T-helper 17 cell (primary cell): ENCODE measurements at regions not wholly inside any gene's neighbourhood (a gene's known extent, or its start where the extent isn't known, plus 50 kb on each side); places are given as distances from the start of the nearest gene placed in this dataset.

Experiments
- ATAC-seq: fragments of 150-1000 bp; cut with Tn5 transposase; 2 replicates; pipeline ENCODE4 v1.10.0; 2021; ENCODE audit warnings: mild to moderate bottlenecking, moderate library complexity
- DNase-seq, 3 donors: peaks; one replicate each; pipeline versions ENCODE4 v3.0.0 to v3.0.0-alpha.2; 2020 to 2021
- H3K9me3 ChIP-seq: one replicate; pipeline ENCODE4 v1.7.0; 2013; ENCODE audit warnings: low read length, mild to moderate bottlenecking; ENCODE audit not compliant: control insufficient read depth, poor library complexity, severe bottlenecking
- H3K27ac Mint-ChIP-seq: one replicate; pipeline ENCODE4 v1.8.0; 2022; ENCODE audit warnings: mild to moderate bottlenecking, moderate library complexity, mixed read lengths
- H3K27me3 Mint-ChIP-seq: one replicate; pipeline ENCODE4 v1.8.0; 2022; ENCODE audit warnings: mixed read lengths
- H3K36me3 Mint-ChIP-seq: one replicate; pipeline ENCODE4 v1.8.0; 2022; ENCODE audit warnings: low read depth, mixed read lengths
- H3K4me1 Mint-ChIP-seq: one replicate; pipeline ENCODE4 v1.8.0; 2022; ENCODE audit warnings: mild to moderate bottlenecking, mixed read lengths
- H3K4me3 Mint-ChIP-seq: one replicate; pipeline ENCODE4 v1.8.0; 2022; ENCODE audit warnings: mild to moderate bottlenecking, moderate library complexity, mixed read lengths

GRCh38 chr20:48276021-48276342, 490.7 kb upstream of the SULF2 start:
- Mint-ChIP-seq H3K36me3 (no peaks in the 10 kb centered on the region), H3K27me3 (peaks cover 58% of the 10 kb centered on the region), H3K4me3 (no peak overlapping the region), H3K27ac (no peak overlapping the region), H3K4me1 (peaks cover 2% of the 10 kb centered on the region)
- ATAC-seq: no peak
- no peak for DNase-seq
- no peaks in the 10 kb centered on the region for H3K9me3 ChIP-seq

- H3K9me3 ChIP-seq: no peaks in the 10 kb centered on the region
- H3K36me3 Mint-ChIP-seq: no peaks in the 10 kb centered on the region
- peaks cover 55% of the 10 kb centered on the region for H3K27me3 Mint-ChIP-seq
- peaks cover 2% of the 10 kb centered on the region for H3K4me1 Mint-ChIP-seq
- no peak overlapping the region for H3K27ac Mint-ChIP-seq
- no peak overlapping the region for H3K4me3 Mint-ChIP-seq
- DNase-seq (no peak), ATAC-seq (no peak)
Observed at GRCh38 chr20:48275286-48276020, 490.2 kb upstream of the SULF2 start.

- H3K9me3 ChIP-seq: no peaks in the 10 kb centered on the region
- Mint-ChIP-seq H3K36me3 (no peaks in the 10 kb centered on the region), H3K27ac (no peak overlapping the region), H3K27me3 (peaks cover 62% of the 10 kb centered on the region), H3K4me3 (no peak overlapping the region), H3K4me1 (no peaks in the 10 kb centered on the region)
- DNase-seq (no peak), ATAC-seq (no peak)
Observed at GRCh38 chr20:48273843-48274242, 488.6 kb upstream of the SULF2 start.

GRCh38 chr20:48270885-48271284, 485.6 kb upstream of the SULF2 start:
- H3K36me3 Mint-ChIP-seq: no peaks in the 10 kb centered on the region
- no peak overlapping the region for H3K27ac Mint-ChIP-seq
- peaks cover 39% of the 10 kb centered on the region for H3K27me3 Mint-ChIP-seq
- no peak for DNase-seq
- no peaks in the 10 kb centered on the region for H3K4me1 Mint-ChIP-seq
- ATAC-seq: no peak
- H3K9me3 ChIP-seq: no peaks in the 10 kb centered on the region
- H3K4me3 Mint-ChIP-seq: no peak overlapping the region

- Mint-ChIP-seq H3K27ac (no peak overlapping the region), H3K4me1 (no peaks in the 10 kb centered on the region), H3K27me3 (peaks cover 51% of the 10 kb centered on the region), H3K4me3 (no peak overlapping the region), H3K36me3 (no peaks in the 10 kb centered on the region)
- DNase-seq (no peak), ATAC-seq (no peak)
- no peaks in the 10 kb centered on the region for H3K9me3 ChIP-seq
Observed at GRCh38 chr20:48267860-48268633, 482.8 kb upstream of the SULF2 start.

- H3K9me3 ChIP-seq: no peaks in the 10 kb centered on the region
- no peaks in the 10 kb centered on the region for H3K4me1 Mint-ChIP-seq
- H3K27me3 Mint-ChIP-seq: peaks cover 55% of the 10 kb centered on the region
- ATAC-seq: no peak
- no peak for DNase-seq
- no peak overlapping the region for H3K27ac Mint-ChIP-seq
- H3K4me3 Mint-ChIP-seq: no peak overlapping the region
- H3K36me3 Mint-ChIP-seq: no peaks in the 10 kb centered on the region
Observed at GRCh38 chr20:48266571-48266970, 481.3 kb upstream of the SULF2 start.

GRCh38 chr20:48265791-48266190, 480.5 kb upstream of the SULF2 start:
- DNase-seq: no peak
- Mint-ChIP-seq H3K27ac (no peak overlapping the region), H3K4me1 (no peaks in the 10 kb centered on the region), H3K36me3 (no peaks in the 10 kb centered on the region), H3K27me3 (peaks cover 59% of the 10 kb centered on the region), H3K4me3 (no peak overlapping the region)
- no peak for ATAC-seq
- no peaks in the 10 kb centered on the region for H3K9me3 ChIP-seq

GRCh38 chr20:48262955-48263354, 477.7 kb upstream of the SULF2 start:
- Mint-ChIP-seq H3K27me3 (peaks cover 65% of the 10 kb centered on the region), H3K36me3 (no peaks in the 10 kb centered on the region), H3K27ac (no peak overlapping the region), H3K4me3 (no peak overlapping the region), H3K4me1 (no peaks in the 10 kb centered on the region)
- H3K9me3 ChIP-seq: no peaks in the 10 kb centered on the region
- DNase-seq (no peak), ATAC-seq (no peak)

GRCh38 chr20:48262466-48262865, 477.2 kb upstream of the SULF2 start:
- H3K27me3 Mint-ChIP-seq: peaks cover 67% of the 10 kb centered on the region
- H3K9me3 ChIP-seq: no peaks in the 10 kb centered on the region
- no peak overlapping the region for H3K27ac Mint-ChIP-seq
- H3K4me3 Mint-ChIP-seq: no peak overlapping the region
- no peak for ATAC-seq
- DNase-seq: no peak
- H3K36me3 Mint-ChIP-seq: no peaks in the 10 kb centered on the region
- no peaks in the 10 kb centered on the region for H3K4me1 Mint-ChIP-seq

- Mint-ChIP-seq H3K27me3 (peaks cover 73% of the 10 kb centered on the region), H3K4me1 (no peaks in the 10 kb centered on the region), H3K36me3 (no peaks in the 10 kb centered on the region), H3K27ac (no peak overlapping the region), H3K4me3 (no peak overlapping the region)
- ATAC-seq: no peak
- no peaks in the 10 kb centered on the region for H3K9me3 ChIP-seq
- DNase-seq: no peak
Observed at GRCh38 chr20:48261398-48261910, 476.2 kb upstream of the SULF2 start.

GRCh38 chr20:48260129-48260756, 475.0 kb upstream of the SULF2 start:
- H3K27ac Mint-ChIP-seq: no peak overlapping the region
- no peaks in the 10 kb centered on the region for H3K36me3 Mint-ChIP-seq
- DNase-seq (no peak), ATAC-seq (no peak)
- H3K9me3 ChIP-seq: no peaks in the 10 kb centered on the region
- H3K27me3 Mint-ChIP-seq: peaks cover 73% of the 10 kb centered on the region
- no peaks in the 10 kb centered on the region for H3K4me1 Mint-ChIP-seq
- H3K4me3 Mint-ChIP-seq: no peak overlapping the region

- no peaks in the 10 kb centered on the region for H3K9me3 ChIP-seq
- no peaks in the 10 kb centered on the region for H3K4me1 Mint-ChIP-seq
- no peak for DNase-seq
- no peaks in the 10 kb centered on the region for H3K36me3 Mint-ChIP-seq
- no peak overlapping the region for H3K4me3 Mint-ChIP-seq
- H3K27me3 Mint-ChIP-seq: peaks cover 66% of the 10 kb centered on the region
- no peak for ATAC-seq
- H3K27ac Mint-ChIP-seq: no peak overlapping the region
Observed at GRCh38 chr20:48259456-48259855, 474.2 kb upstream of the SULF2 start.

GRCh38 chr20:48257833-48258232, 472.6 kb upstream of the SULF2 start:
- H3K9me3 ChIP-seq: no peaks in the 10 kb centered on the region
- Mint-ChIP-seq H3K4me1 (no peaks in the 10 kb centered on the region), H3K27ac (no peak overlapping the region), H3K27me3 (peaks cover 56% of the 10 kb centered on the region), H3K36me3 (no peaks in the 10 kb centered on the region), H3K4me3 (no peak overlapping the region)
- DNase-seq (no peak), ATAC-seq (no peak)
